HG03175 (cell line): ENCODE measurements at regions not wholly inside any gene's neighbourhood (a gene's known extent, or its start where the extent isn't known, plus 50 kb on each side); places are given as distances from the start of the nearest gene placed in this dataset.
"Not testable (repeated sequence)": the region's sequence is repeated elsewhere in the genome, so short reads cannot be mapped to it uniquely, and the experiment has no call there.

Source experiments
- ATAC-seq: cut with Tn5 transposase; IDR thresholded peaks from one replicate; pipeline ENCODE4 v1.9.1; 2021; ENCODE audit warnings: mild to moderate bottlenecking, moderate library complexity; ENCODE audit not compliant: unreplicated experiment

- no peak for ATAC-seq
Observed at GRCh38 chr5:82901281-82901888, 175.8 kb downstream of the TMEM167A start.

GRCh38 chr5:82894716-82895115 is 182.5 kb downstream of the TMEM167A start:
- ATAC-seq = no peak

GRCh38 chr5:82889088-82889487 is 188.1 kb downstream of the TMEM167A start:
- no peak for ATAC-seq

GRCh38 chr5:82886911-82887310 is 190.3 kb downstream of the TMEM167A start:
- no peak for ATAC-seq

- peak; percentile 59 for ATAC-seq
Observed at GRCh38 chr5:82885627-82886389, 191.4 kb downstream of the TMEM167A start.

GRCh38 chr5:82884821-82885471 is 192.2 kb downstream of the TMEM167A start:
- no peak for ATAC-seq

GRCh38 chr5:82882316-82882715 is 194.9 kb downstream of the TMEM167A start:
- no peak for ATAC-seq

GRCh38 chr5:82881571-82882174 is 195.5 kb downstream of the TMEM167A start:
- ATAC-seq = no peak

- no peak for ATAC-seq
Observed at GRCh38 chr5:82879089-82879488, 198.1 kb downstream of the TMEM167A start.

GRCh38 chr5:82873452-82873851 is 203.7 kb downstream of the TMEM167A start:
- ATAC-seq = no peak

- ATAC-seq = not testable (repeated sequence)
Observed at GRCh38 chr5:82872321-82873288, 204.6 kb downstream of the TMEM167A start.

GRCh38 chr5:82865625-82866024 is 211.6 kb downstream of the TMEM167A start:
- no peak for ATAC-seq

GRCh38 chr5:82863266-82863665 is 213.9 kb downstream of the TMEM167A start:
- ATAC-seq = no peak

- ATAC-seq = no peak
Observed at GRCh38 chr5:82862711-82863110, 214.5 kb downstream of the TMEM167A start.

GRCh38 chr5:82862261-82862660 is 214.9 kb downstream of the TMEM167A start:
- ATAC-seq = no peak

GRCh38 chr5:82861701-82862100 is 215.5 kb downstream of the TMEM167A start:
- ATAC-seq = no peak

- ATAC-seq = no peak
Observed at GRCh38 chr5:82859451-82860140, 217.6 kb downstream of the TMEM167A start.

GRCh38 chr5:82858151-82859025 is 218.8 kb downstream of the TMEM167A start:
- ATAC-seq = no peak
